Amniotic epithelial cell (primary cell): ENCODE measurements at regions not wholly inside any gene's neighbourhood (a gene's known extent, or its start where the extent isn't known, plus 50 kb on each side); places are given as distances from the start of the nearest gene placed in this dataset.
A peak's percentile ranks its signal among the peaks of the same experiment; 100 is the strongest.

ENCODE experiments used
- DNase-seq: peaks from one replicate; pipeline ENCODE4 v3.0.0-alpha.2; 2010; ENCODE audit warnings: low read depth

DNA sequence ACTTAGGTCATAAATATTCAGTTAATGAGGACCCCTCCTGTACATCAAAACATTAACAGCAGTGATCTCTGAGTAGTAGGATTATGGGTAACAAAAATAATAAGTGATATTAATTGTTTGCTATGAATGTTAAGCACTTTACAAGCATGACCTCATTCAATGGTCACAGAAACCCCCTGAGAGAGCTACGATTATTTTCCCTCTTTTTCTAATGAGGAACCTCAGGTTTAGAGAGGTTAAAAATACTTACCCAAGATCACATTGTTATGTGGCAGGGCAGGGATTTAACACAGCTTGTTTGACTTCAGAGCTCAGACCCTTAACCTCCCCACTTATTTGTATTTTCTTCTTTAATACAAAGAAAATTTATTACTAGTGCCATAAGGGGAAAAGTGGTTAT is 228.2 kb downstream of the TBL1XR1 start:
- no peak for DNase-seq

DNA sequence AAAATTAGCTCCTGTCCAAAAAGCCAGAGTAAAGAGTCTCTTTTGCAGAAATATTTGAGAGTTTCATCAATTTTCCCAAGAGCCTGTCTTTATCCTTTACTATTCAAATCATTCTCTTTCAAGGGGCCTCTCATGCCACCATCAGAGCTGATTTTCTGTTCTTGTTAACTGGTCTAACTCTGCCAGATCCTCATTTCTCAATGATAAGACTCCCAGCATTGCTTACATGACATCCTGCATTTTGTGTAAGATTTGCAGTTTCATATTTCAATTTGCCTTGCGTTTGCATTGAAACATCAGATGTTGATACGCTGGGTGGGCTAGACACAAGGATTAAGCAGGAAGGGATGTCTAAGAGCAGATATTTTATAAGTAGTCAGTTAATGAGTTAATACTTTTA is 228.7 kb downstream of the TBL1XR1 start:
- DNase-seq: no peak

DNA sequence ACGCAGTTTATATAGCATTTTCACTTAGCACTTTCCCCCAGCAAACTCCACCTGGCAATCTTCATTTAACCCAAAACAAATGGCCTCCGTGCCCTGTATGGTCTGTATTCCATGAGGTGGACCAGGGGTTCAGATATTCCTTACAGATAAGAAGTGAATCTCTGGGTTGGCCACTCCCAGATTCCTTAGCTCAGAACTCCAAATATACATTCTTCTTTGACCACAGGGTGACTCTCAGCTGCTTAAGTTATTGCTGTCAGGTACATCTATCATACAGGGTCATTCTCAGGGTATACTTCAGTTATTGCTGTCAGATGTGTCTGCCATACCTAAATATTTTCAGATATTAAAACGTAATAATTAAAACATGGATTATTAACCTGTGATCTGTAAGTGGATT is 229.8 kb downstream of the TBL1XR1 start:
- peak; percentile 75 for DNase-seq

DNA sequence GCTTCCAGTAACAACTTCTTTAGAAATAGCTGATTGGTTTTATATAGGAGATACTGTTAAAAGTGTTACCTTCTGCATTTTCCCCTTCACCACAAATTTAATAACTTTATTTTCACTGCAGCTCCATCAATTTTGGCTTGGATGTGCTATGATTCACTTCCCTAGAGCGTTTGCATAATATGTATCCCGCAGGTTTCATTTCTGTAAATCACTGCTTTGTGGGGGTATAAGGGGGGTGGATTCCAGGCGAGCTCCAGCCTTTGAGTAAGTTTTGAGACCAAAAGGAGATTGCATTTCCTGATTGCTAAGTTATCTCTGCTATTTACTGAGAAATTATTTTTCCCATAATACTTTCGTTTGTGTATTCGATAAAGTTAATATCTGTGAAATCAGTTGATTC is 232.6 kb downstream of the TBL1XR1 start:
- DNase-seq: peak; percentile 56

DNA sequence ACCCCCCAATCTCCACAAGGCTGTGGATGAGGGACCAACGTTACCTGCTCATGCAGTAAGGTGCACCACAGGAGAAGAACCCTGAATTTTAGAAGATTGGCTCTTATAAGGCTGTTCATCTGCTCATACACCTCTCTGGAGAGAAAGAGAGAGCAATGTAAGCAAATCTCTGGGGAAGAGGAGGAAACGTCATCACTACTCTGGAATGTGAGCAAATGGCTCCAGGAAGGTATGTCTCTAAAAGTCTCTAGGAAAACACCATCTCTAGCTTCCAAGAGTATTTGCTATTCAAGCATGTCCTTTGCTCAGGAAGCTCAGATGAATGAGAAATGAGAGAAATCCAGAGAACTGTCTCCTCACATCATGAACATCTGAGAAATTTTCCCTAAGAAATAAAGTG is 235.4 kb downstream of the TBL1XR1 start:
- DNase-seq: no peak

DNA sequence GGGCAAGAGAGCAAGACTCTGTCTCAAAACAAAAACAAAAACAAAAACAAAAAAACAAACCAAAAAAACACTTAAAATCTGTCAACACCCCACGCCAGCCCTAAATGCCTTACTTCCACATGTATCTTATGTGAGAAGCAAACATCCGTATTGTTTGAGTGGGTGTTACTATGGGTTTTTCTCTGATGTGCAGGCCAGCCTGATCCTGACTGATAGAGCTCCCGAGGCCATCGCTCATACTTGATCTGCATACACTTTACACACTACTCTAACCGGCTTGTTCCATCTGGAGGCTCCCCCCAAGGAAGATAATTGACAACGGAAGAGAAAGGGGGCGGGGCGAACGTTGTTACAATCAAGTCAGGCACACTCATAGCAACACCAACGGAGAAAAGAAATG is 237.4 kb downstream of the TBL1XR1 start:
- DNase-seq: no peak

DNA sequence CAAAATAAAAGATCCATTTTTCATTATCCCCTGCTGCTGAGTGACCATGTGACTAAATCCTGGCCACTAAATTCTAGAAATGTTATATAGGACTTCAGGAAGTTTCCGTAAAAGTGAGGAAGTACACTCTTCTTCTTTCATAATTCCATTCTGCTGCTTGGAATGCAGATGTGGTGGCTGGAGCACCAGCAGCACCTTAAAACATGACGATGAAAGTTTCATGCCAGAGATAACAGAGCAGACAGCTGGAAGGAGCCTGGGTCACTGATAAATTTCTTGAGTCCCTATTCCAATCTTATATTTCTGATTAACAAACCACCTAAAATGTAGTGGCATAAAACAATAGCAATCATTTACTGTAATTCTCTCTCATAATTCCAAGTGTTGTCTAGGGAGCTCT is 238.7 kb downstream of the TBL1XR1 start:
- DNase-seq: no peak

DNA sequence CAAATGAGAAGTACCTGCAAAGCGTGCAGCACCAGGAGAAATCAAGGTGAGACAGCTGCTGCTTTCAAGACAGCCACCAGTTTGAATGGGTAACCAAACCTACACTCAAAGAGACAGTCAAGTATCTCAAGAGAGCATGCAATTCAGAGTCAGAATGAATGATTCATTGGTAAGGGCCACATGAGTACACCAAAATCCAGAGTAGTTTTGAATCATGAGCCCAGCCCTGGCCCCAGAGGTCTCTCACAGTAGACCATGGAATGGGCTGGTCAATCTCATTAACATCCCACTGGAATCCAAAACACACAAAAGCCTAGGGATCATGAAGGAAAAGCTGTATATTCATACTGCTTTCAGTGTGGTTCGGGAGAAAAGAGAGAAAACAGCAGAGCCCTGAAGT is 242.8 kb downstream of the TBL1XR1 start:
- DNase-seq: no peak

DNA sequence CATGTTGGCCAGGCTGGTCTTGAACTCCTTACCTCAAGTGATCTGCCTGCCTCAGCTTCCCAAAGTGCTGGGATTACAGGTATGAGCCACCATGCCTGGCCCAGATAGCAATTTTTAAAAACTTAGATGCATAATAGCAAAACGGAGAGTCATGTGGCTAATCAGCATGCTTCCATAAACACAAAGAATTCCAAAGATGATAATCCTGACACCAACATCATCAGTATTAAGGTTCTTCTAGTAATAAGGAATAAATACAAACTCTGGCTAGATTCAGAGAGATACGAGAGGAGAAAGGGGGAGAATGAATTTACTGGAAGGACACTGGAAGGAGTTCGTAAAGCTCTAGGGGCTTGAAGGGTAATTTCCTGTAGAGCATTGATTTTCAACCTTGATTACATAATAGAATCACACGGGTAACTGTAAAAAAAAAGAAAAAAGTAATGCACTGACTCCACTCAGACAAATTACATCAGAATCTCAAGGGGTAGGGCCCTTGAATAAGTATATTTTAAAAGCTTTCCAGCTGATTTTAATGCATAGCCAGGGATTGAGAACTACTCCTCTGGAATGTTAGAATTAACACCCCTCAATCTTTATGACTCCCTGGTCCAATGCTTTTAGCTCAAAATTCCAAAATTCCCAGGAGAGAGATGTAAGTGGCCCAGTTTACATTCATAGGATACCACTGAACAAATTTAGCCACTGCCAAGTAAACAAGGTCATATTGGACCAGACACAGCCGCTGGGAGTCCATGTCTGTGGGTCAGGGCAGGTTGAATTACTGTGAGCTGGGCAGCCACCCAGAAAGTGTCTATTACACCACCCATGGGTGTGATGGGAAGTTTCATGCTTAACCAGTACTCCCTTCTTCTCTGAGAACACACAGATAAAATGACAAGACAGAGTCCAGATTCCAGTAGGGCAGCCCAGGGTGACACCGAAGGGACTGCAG is 243.9 kb downstream of the TBL1XR1 start:
- peak; percentile 85 for DNase-seq

DNA sequence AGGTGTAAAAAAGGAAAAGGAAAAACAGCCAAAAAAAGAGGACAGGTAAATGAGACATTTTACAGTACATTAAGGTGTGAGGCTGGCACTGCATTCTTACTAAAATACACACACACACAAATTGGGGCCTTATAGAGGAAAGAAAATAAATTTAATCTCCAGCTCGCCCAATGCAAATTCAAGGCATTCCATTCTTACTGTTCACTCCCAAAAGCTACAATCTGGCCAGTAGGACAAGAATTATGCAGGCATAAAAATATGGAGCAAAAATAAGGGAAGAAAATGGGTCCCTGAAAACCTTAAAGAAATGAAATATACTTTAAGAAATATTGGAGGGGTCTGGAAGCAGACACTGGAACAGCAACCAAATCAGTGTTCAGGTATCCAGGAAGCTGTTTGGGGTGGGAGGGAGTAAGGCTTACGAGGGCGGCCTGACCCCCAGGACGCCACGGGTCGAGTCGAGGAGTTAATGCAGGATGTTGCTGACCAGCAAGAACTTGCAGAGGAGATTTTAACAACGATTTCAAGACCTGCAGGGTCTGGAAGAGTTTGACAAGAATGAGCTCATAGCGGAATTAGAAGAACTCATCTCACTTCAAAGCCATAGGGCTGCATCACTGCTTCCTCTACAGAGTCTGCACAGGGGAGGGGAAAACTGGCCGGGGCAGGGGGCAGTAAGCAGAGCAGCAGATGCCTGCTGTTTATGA is 245.5 kb downstream of the TBL1XR1 start:
- DNase-seq: no peak

DNA sequence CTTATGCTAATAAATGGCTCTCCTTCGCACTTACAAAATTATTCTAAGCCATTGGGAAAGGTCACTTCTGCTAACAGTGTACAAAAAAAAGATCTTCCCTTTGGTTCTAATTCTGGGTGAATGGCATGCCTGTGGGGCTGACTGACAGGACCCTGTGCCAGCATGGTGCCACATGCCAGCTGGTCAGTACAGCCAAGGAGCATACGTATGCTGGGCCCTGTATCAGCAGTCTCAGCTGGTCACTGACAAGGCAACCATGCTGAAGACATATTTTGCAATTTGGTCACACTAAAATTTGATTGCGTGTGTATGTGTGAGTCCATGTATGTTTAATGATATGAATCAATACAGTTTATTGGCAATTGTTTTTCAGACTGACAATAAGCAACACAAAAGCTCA is 246.1 kb downstream of the TBL1XR1 start:
- no peak for DNase-seq

DNA sequence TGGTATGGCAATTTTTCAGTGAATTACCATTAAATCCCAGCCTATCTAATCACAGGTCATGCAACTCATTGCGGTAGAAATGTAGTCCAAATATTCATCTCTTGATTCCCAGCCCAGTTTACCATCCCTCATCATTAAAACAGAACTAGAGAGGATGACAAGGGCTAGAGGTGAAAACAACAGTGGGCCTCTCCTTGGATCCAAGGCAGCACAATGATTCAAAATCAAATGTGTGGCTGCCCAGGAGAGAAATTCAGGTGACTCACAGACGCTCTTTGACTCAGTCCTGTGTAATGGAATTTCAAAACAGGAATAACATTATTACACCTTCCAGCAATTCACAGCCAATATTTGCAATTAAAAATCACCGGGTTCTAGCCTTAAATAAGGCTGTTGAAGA is 246.5 kb downstream of the TBL1XR1 start:
- DNase-seq: peak; percentile 81

DNA sequence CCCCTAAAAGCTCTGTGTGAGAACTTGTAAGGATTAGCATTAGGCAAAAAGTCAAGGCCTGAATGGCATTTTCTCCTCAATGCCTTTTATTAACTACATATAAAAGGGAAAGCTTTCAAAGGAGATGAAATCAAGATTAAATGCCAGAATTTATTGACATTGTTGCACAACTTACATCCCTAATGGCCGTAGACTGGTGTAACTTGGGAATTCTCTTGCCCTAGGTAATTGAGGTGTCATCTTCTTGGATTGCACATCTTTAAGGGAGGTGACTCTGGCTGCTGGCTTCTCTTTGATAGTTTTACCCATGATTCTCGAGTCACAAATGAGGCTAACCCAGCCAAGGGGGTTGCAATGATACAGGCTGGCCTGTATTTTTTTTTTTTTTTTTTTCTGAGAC is 249.1 kb downstream of the TBL1XR1 start:
- no peak for DNase-seq

DNA sequence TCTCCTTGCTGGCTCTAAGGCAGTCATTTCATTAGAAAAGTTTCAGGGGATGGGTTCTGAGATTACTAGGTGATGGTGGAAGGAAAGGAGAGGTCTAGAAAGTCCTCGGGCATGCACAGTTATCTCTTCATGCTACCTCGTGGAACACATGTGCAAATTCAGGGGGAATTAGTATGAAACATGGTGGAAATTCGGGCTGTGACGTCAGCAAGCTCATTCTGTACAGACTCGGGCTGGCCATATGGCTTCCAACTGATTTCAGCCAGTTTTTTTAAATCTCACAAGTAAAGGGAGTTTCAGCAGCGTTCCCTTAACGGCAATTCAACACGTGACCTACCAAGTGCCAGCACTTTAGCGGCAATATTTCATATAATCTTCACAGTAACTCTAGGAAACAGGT is 251.1 kb downstream of the TBL1XR1 start:
- DNase-seq: no peak

DNA sequence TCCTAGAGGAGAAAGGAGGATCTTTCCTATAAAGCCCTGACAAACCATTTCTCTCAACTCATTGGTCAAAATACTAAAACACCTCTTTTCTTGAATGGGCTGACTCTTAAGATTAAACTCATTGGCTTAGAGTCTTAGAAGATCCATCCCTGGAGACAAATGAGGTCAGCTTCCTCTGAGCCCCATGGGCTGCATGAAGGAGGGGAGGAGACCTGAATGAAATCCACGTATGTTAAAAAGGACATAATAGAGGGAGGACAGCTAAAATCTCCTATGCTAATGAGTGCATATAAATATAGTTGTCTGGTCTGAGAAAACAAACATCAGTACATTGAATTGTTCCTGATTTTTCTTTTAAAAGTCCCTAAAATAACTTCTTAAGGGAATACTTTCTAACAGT is 255.0 kb downstream of the TBL1XR1 start:
- DNase-seq: no peak

DNA sequence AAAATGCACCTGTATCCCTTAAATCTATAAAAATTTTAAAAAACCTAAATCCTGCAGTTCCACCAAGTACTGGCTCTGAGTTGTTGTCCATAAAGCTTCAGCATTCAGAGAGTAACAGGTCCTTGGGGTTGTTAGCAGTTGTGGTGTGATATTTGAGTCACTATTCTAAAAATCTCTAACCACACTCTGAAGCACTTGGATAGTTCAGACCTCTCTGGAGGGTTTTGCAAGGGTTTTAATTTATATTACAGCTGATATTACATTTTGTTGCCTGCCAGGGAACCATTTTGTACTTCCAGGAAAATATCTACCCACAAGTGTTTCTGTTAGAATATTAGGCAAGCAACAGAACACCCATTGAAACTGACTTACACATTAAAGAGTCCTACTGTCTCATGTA is 255.6 kb downstream of the TBL1XR1 start:
- peak; percentile 77 for DNase-seq

DNA sequence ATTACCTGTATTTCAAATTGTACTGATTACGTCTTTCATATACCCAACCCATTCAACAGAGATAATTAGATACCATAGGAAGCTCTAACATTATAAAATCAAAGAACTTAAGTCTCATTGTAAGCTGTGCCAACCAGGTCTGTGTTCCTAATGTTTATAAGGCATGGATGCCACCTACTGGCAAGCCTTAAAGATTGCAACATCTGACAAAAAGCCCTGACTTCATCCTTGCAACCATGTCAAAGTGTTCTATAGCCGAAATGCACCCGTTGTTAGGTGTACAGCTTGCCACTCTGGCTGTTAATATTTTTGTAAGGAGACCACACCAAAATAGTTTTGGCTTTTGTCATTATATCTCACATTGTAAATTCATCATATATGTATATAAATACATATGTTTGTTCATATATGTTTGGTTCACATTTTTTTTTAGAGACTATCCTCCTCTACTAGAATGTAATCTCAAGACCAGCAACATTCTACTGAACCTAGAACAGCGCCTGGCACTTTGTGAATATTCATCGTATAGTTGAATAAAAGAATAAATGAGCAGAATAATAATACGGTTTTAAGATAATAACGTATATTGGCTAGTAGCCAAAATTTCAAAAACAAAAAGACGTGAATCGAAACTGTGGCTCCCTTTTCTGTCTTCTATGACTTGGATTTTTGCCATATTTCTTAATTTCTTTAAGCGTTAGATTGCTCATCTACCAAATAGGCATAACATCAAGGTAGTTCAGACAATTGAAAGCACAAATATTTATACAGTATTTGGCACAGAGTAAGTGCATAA is 258.1 kb downstream of the TBL1XR1 start:
- peak; percentile 83 for DNase-seq

DNA sequence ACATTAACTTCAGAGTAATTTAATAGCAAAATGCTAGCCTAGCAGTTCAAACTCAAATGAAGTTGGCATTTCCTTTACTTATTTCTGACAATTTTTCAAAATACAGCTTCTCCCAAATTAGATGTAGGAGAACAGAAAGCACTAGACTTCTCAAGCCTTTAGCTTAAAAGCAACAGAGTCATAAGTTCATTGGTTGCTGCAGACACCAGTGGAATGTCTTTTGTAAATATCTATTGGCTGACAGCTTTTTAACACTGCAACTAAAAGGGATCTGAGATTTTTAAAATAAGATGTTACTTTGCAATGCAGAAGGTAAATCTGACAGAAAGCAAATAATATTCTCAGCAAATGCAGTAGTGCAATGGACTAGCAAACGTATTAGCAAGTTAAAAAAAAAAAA is 259.3 kb downstream of the TBL1XR1 start:
- DNase-seq: no peak

DNA sequence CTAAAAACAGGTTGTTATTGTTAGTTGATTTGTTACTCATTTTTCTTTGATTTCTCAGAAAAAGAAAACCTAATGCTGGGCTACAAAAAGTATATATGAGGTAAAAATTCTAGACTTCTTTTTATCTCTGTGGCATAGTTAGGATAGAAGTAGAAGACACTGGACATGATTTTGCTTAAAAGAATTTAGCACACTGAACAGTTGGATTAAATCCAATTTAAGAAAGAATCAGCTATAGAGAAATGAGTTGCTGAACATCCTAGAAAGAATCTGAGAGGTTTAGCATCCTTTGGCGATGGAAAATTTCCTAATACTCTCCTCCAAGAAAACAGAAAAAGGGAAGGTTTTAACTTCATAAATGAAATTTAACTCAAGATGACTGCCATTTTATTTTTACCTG is 259.7 kb downstream of the TBL1XR1 start:
- DNase-seq: peak; percentile 50

DNA sequence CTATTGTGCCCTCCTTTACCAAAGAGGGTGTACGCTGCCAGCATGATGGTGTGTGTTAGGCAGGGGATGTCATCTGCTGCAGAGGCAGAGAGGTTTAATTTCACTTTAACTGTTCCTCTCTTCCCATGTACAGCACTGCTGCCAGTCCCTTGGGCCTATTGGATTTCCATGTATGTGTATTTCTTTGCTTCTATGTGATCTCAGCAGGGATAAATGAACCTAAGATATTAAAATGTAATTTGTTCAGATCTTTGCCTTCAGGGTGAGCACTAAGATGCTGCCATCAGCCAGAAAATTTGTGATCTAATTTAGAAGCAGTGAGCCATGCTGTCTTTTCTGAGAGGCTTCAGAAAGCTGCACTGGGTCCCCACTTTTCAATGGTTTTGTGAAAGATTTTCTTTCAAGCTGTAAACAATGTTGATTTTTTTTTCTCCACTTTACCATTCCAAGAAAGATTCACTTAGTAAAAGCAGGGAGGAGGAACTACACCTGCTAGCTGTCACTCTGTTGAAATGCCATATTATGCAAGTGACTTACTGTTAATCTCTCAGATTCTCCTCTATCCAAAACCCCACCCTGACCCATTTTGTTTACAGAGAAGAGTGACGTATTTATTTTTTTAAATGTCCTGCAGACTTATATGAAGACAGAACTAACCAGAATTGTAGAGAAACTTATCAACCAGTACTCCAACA is 261.9 kb downstream of the TBL1XR1 start:
- no peak for DNase-seq

DNA sequence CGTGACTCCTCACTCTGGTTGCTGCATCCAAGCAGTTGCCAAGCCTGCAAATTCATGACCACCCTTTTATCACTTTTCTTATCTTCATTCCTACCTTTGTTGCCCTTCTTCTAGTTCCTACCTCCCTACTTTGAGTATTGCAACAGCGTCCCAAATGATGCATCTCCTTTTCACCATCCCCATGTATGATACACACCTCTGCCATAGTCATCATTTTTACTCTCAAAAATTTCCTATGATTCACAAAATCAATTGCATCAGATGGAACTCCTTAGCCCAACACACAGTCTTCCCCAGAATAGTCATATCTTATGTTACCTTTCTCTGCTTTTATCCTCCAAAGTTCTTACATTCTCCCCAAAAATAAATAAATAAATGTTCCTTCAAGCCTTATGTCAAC is 262.6 kb downstream of the TBL1XR1 start:
- DNase-seq: no peak

DNA sequence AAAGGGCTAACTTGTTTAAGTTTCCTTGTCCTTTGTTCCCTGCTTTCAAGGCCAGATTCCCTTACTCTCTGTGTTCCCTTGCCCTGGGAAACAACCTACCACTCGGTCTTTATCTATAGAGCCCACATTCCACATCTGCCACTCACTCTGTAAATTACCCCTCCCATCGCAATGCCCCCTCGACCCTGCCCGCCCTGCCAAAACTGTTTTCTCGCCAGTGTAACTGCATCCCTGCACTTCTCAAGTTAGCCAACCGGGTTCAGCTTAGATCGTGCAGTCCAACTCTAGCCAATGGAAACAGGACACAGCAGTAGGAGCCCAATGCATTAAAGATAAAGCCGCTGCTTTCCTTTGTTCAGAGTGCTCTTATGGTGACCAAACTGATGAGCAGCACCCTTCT is 263.6 kb downstream of the TBL1XR1 start:
- DNase-seq: no peak
